SK-N-SH treated with all-trans-retinoic acid at 6 μM for 48 hours (cell line): ENCODE measurements at regions not wholly inside any gene's neighbourhood (a gene's known extent, or its start where the extent isn't known, plus 50 kb on each side); places are given as distances from the start of the nearest gene placed in this dataset.

ENCODE experiments used
- ATAC-seq: fragments of 200-7000 bp; cut with Tn5 transposase; 3 replicates; pipeline ENCODE4 v1.9.1; 2020; ENCODE audit warnings: mild to moderate bottlenecking, moderate library complexity
- ARNTL ChIP-seq: fragments of 450-650 bp; formaldehyde crosslinking; IDR thresholded peaks from 2 replicates; pipeline ENCODE4 v1.5.0; 2020; ENCODE audit warnings: low read depth, mild to moderate bottlenecking, moderate library complexity, borderline replicate concordance
- BACH2 ChIP-seq: fragments of 250-450 bp; sonication (Bioruptor Pico); IDR thresholded peaks from 2 replicates; pipeline ENCODE4 v1.9.0; 2021; ENCODE audit warnings: mild to moderate bottlenecking, borderline replicate concordance
- ESRRG ChIP-seq: fragments of 250-450 bp; sonication (Bioruptor Pico); IDR thresholded peaks from 2 replicates; pipeline ENCODE4 v1.6.1; 2021; ENCODE audit warnings: mild to moderate bottlenecking
- ISL1 ChIP-seq: fragments of 250-450 bp; sonication (Bioruptor Pico); IDR thresholded peaks from 2 replicates; pipeline ENCODE4 v2.1.2; 2022; ENCODE audit warnings: mild to moderate bottlenecking, moderate library complexity
- OSR1 ChIP-seq: fragments of 250-450 bp; sonication (Bioruptor Pico); IDR thresholded peaks from 2 replicates; pipeline ENCODE4 v1.8.0; 2022; ENCODE audit warnings: moderate library complexity, mild to moderate bottlenecking, inconsistent platforms
- POU6F1 ChIP-seq: fragments of 250-450 bp; sonication (Bioruptor Pico); IDR thresholded peaks from 2 replicates; pipeline ENCODE4 v1.8.0; 2021; ENCODE audit warnings: low read depth, mild to moderate bottlenecking, moderate library complexity, borderline replicate concordance
- PPARA ChIP-seq: fragments of 250-450 bp; sonication (Bioruptor Pico); IDR thresholded peaks from 2 replicates; pipeline ENCODE4 v1.5.0; 2020; ENCODE audit warnings: mild to moderate bottlenecking, borderline replicate concordance
- RARB ChIP-seq: fragments of 250-450 bp; sonication (Bioruptor Pico); IDR thresholded peaks from 2 replicates; pipeline ENCODE4 v1.8.0; 2021; ENCODE audit warnings: mild to moderate bottlenecking, moderate library complexity
- SNAI2 ChIP-seq: fragments of 250-450 bp; sonication (Bioruptor Pico); IDR thresholded peaks from 2 replicates; pipeline ENCODE4 v1.5.0; 2020; ENCODE audit warnings: mild to moderate bottlenecking, moderate library complexity
- TCF4 ChIP-seq: fragments of 250-450 bp; sonication (Bioruptor Pico); IDR thresholded peaks from 2 replicates; pipeline ENCODE4 v1.8.0; 2021; ENCODE audit warnings: mild to moderate bottlenecking, moderate library complexity, borderline replicate concordance
- TOX ChIP-seq: fragments of 250-450 bp; sonication (Bioruptor Pico); IDR thresholded peaks from 2 replicates; pipeline ENCODE4 v1.8.0; 2021; ENCODE audit warnings: mild to moderate bottlenecking, moderate library complexity, borderline replicate concordance
- ZFP3 ChIP-seq: fragments of 250-450 bp; sonication (Bioruptor Pico); IDR thresholded peaks from 2 replicates; pipeline ENCODE4 v1.5.0; 2020; ENCODE audit warnings: mild to moderate bottlenecking, moderate library complexity
- ZFP30 ChIP-seq: fragments of 450-650 bp; formaldehyde crosslinking; IDR thresholded peaks from 2 replicates; pipeline ENCODE4 v1.5.0; 2022; ENCODE audit warnings: mild to moderate bottlenecking, moderate library complexity
- ZNF565 ChIP-seq: fragments of 450-650 bp; formaldehyde crosslinking; conservative IDR thresholded peaks from 2 replicates; pipeline ENCODE4 v1.5.0; 2020; ENCODE audit warnings: low read depth, mild to moderate bottlenecking, moderate library complexity
- ZNF70 ChIP-seq: fragments of 450-650 bp; formaldehyde crosslinking; IDR thresholded peaks from 2 replicates; pipeline ENCODE4 v1.5.0; 2020; ENCODE audit warnings: mild to moderate bottlenecking, moderate library complexity
- ZNF8 ChIP-seq: fragments of 450-650 bp; formaldehyde crosslinking; IDR thresholded peaks from 2 replicates; pipeline ENCODE4 v1.5.0; 2020; ENCODE audit warnings: mild to moderate bottlenecking, moderate library complexity
- TF ChIP-seq, protein P1 (sequence below): fragments of 250-450 bp; sonication (Bioruptor Pico); IDR thresholded peaks from 2 replicates; pipeline ENCODE4 v1.5.0; 2020; ENCODE audit warnings: mild to moderate bottlenecking, moderate library complexity
- TF ChIP-seq, protein P2 (sequence below): fragments of 250-450 bp; sonication (Bioruptor Pico); IDR thresholded peaks from 2 replicates; pipeline ENCODE4 v1.5.1; 2021; ENCODE audit warnings: mild to moderate bottlenecking, moderate library complexity

DNA sequence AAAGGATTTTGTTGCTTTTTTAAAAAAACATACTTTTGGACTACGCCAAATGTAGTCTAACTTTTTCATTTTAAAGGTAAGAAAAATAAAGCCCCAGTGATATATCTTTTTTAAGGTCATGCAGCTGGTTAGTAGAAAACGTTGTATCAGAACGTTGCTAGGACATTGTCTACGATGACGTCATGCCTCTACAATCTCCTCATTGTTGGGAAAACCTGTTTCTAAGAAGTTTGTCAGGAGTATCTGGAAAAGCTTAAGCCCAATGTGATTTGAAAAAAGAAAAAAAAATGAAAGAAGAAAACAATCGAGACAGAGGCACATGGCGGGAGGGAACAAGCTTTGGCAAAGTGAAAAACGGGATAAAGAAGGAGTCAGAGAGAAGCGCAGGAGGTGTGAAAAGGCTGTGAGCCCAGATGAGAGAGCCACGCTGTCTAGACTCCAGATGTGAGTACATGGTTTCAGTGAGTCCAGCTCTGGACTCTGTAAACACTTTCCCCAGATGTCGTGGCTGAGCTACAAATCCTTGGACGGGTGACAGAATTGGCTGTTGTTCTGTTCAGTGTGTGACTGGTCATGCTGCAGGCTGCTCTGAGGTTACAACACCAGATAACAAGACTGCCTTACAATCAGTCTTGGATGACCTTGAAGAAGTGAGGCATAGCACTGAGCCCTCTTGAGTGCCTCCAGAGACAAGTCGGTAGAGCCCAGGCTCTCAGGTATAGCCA, 656.7 kb upstream of the ID4 start:
- ATAC-seq = no peak
- TF ChIP-seq SNAI2 (no peak), RARB (CRISPR knock-in tag) (no peak), ZFP3 (no peak), PPARA (no peak), TCF4 (CRISPR knock-in tag) (no peak)

- TF ChIP-seq TOX (CRISPR knock-in tag) = no peak
- no peak for TF ChIP-seq SNAI2
- TF ChIP-seq, protein P1, sequence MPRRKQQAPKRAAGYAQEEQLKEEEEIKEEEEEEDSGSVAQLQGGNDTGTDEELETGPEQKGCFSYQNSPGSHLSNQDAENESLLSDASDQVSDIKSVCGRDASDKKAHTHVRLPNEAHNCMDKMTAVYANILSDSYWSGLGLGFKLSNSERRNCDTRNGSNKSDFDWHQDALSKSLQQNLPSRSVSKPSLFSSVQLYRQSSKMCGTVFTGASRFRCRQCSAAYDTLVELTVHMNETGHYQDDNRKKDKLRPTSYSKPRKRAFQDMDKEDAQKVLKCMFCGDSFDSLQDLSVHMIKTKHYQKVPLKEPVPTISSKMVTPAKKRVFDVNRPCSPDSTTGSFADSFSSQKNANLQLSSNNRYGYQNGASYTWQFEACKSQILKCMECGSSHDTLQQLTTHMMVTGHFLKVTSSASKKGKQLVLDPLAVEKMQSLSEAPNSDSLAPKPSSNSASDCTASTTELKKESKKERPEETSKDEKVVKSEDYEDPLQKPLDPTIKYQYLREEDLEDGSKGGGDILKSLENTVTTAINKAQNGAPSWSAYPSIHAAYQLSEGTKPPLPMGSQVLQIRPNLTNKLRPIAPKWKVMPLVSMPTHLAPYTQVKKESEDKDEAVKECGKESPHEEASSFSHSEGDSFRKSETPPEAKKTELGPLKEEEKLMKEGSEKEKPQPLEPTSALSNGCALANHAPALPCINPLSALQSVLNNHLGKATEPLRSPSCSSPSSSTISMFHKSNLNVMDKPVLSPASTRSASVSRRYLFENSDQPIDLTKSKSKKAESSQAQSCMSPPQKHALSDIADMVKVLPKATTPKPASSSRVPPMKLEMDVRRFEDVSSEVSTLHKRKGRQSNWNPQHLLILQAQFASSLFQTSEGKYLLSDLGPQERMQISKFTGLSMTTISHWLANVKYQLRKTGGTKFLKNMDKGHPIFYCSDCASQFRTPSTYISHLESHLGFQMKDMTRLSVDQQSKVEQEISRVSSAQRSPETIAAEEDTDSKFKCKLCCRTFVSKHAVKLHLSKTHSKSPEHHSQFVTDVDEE (CRISPR knock-in tag) = no peak
- no peak for TF ChIP-seq OSR1 (CRISPR knock-in tag)
- TF ChIP-seq PPARA = no peak
- no peak for TF ChIP-seq BACH2 (CRISPR knock-in tag)
- TF ChIP-seq ZNF565 (CRISPR knock-in tag) = no peak
- TF ChIP-seq POU6F1 = no peak
- TF ChIP-seq ZNF8 (CRISPR knock-in tag) = no peak
- TF ChIP-seq, all 23 proteins: peak for 0
- no peak for ATAC-seq
Observed at GRCh38 chr6:19181211-19181610, 656.0 kb upstream of the ID4 start.

DNA sequence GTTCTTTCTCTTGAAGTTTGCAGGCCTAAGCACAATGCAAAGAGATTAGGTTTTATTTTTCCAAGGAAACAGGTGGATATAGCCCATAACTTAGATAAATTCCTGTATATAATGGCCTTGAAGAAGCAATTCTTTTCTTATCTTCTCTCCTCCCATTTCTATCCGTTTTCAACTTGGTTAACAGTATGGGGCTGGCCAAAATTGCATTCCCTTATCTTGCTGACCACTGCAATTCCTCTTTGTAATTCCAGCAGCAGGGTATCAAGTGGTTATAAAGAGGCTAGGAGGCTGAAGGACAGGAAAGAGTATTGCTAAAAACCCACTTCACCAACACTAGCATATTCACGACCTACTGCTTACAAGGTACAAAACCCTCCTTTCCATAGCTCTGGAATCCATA, 643.5 kb upstream of the ID4 start:
- TF ChIP-seq ARNTL (CRISPR knock-in tag) = no peak
- no peak for TF ChIP-seq ZNF8 (CRISPR knock-in tag)
- no peak for TF ChIP-seq TOX (CRISPR knock-in tag)
- no peak for TF ChIP-seq RARB (CRISPR knock-in tag)
- TF ChIP-seq ZNF70 (CRISPR knock-in tag) = no peak
- TF ChIP-seq PPARA = no peak
- TF ChIP-seq, protein P1 (CRISPR knock-in tag) = no peak
- TF ChIP-seq ZFP3 = no peak
- no peak for TF ChIP-seq ZFP30
- no peak for TF ChIP-seq ISL1 (CRISPR knock-in tag)
- TF ChIP-seq, protein P2, sequence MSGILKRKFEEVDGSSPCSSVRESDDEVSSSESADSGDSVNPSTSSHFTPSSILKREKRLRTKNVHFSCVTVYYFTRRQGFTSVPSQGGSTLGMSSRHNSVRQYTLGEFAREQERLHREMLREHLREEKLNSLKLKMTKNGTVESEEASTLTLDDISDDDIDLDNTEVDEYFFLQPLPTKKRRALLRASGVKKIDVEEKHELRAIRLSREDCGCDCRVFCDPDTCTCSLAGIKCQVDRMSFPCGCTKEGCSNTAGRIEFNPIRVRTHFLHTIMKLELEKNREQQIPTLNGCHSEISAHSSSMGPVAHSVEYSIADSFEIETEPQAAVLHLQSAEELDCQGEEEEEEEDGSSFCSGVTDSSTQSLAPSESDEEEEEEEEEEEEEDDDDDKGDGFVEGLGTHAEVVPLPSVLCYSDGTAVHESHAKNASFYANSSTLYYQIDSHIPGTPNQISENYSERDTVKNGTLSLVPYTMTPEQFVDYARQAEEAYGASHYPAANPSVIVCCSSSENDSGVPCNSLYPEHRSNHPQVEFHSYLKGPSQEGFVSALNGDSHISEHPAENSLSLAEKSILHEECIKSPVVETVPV (CRISPR knock-in tag) = no peak
- ATAC-seq = no peak

DNA sequence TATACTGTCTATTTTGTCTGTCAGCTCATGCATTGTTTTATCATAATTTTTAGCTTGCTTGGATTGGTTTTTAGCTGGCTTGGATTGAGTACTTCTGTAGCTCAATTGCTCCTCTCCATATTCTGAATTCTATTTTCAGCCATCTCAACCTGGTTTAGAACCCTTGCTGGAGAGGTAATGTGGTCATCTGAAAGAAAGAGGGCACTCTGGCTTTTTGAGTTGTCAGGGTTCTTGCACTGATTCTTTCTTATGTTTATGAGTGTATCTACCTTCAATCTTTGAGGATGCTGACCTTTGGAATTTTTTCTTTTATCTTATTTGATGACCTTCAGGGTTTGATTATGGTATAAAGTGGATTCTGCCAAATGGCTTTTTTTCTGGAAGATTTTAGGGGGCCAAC, 632.7 kb upstream of the ID4 start:
- TF ChIP-seq ZFP3 (no peak), SNAI2 (no peak), TOX (CRISPR knock-in tag) (no peak), ZFP30 (no peak), ESRRG (CRISPR knock-in tag) (no peak)
- TF ChIP-seq, protein P2 (CRISPR knock-in tag) = no peak
- TF ChIP-seq, all 23 proteins: peak for 0
- ATAC-seq = no peak
